WTC11 (cell line): ENCODE measurements at regions not wholly inside any gene's neighbourhood (a gene's known extent, or its start where the extent isn't known, plus 50 kb on each side); places are given as distances from the start of the nearest gene placed in this dataset.

ENCODE experiments used
- ATAC-seq: fragments of 200-7000 bp; cut with Tn5 transposase; 2 replicates; pipeline ENCODE4 v1.10.0; 2021; ENCODE audit warnings: mild to moderate bottlenecking, moderate library complexity
- CTCF ChIA-PET: fragments of 300-600 bp; sonication (Branson Sonifier 250); formaldehyde crosslinking; loops from one replicate; lab custom pipeline; 2021; ENCODE audit warnings: antibody characterized with exemption; lab: Charles Lee
- POLR2A ChIA-PET: fragments of 350-600 bp; sonication (Branson Sonifier 250); formaldehyde crosslinking; loops from one replicate; lab custom pipeline; 2021; ENCODE audit warnings: antibody characterized with exemption; lab: Charles Lee
- DNase-seq: peaks from one replicate; pipeline ENCODE4 v3.0.0; 2021; ENCODE audit warnings: low spot score
- H3K27ac Mint-ChIP-seq: 2 replicates; pipeline ENCODE4 v1.8.0; 2021; ENCODE audit warnings: mixed read lengths
- H3K27me3 Mint-ChIP-seq: 2 replicates; pipeline ENCODE4 v1.8.0; 2021; ENCODE audit warnings: low read depth, mild to moderate bottlenecking, moderate library complexity, mixed read lengths
- H3K36me3 Mint-ChIP-seq: 2 replicates; pipeline ENCODE4 v1.8.0; 2021; ENCODE audit warnings: mixed read lengths
- H3K4me1 Mint-ChIP-seq: 2 replicates; pipeline ENCODE4 v1.8.0; 2022; ENCODE audit warnings: mixed read lengths
- H3K4me3 Mint-ChIP-seq: 2 replicates; pipeline ENCODE4 v1.8.0; 2021; ENCODE audit warnings: mild to moderate bottlenecking, moderate library complexity, mixed read lengths
- H3K9me3 Mint-ChIP-seq: 2 replicates; pipeline ENCODE4 v1.8.0; 2021; ENCODE audit warnings: mixed read lengths
- ATF1 ChIP-seq: sonication (generic); formaldehyde crosslinking; IDR thresholded peaks from 2 replicates; pipeline ENCODE4 v1.8.1; 2023; ENCODE audit warnings: mild to moderate bottlenecking, moderate library complexity, missing genetic modification reagents
- CREB1 ChIP-seq: sonication (generic); formaldehyde crosslinking; IDR thresholded peaks from 2 replicates; pipeline ENCODE4 v1.8.0; 2023; ENCODE audit warnings: mild to moderate bottlenecking, missing genetic modification reagents
- CREM ChIP-seq: sonication (generic); formaldehyde crosslinking; IDR thresholded peaks from 2 replicates; pipeline ENCODE4 v1.8.1; 2022; ENCODE audit warnings: mild to moderate bottlenecking, missing genetic modification reagents, moderate library complexity
- E2F1 ChIP-seq: sonication (generic); formaldehyde crosslinking; IDR thresholded peaks from 2 replicates; pipeline ENCODE4 v1.8.0; 2022; ENCODE audit warnings: mild to moderate bottlenecking, missing genetic modification reagents
- ERG ChIP-seq: fragments of 250-450 bp; sonication (Bioruptor Pico); IDR thresholded peaks from 2 replicates; pipeline ENCODE4 v1.8.0; 2021; ENCODE audit warnings: mild to moderate bottlenecking
- GRHL2 ChIP-seq: fragments of 250-450 bp; sonication (Bioruptor Pico); IDR thresholded peaks from 2 replicates; pipeline ENCODE4 v1.8.0; 2022; ENCODE audit warnings: mild to moderate bottlenecking, moderate library complexity; ENCODE audit not compliant: insufficient replicate concordance, severe bottlenecking
- GTF2I ChIP-seq: fragments of 250-450 bp; sonication (Bioruptor Pico); conservative IDR thresholded peaks from 2 replicates; pipeline ENCODE4 v1.4.0; 2021; ENCODE audit warnings: mild to moderate bottlenecking
- HMGA2 ChIP-seq: fragments of 250-450 bp; sonication (Bioruptor Pico); IDR thresholded peaks from 2 replicates; pipeline ENCODE4 v1.4.0; 2021; ENCODE audit warnings: mild to moderate bottlenecking, moderate library complexity
- HMGXB4 ChIP-seq: sonication (generic); formaldehyde crosslinking; IDR thresholded peaks from 2 replicates; pipeline ENCODE4 v1.8.1; 2023; ENCODE audit warnings: mild to moderate bottlenecking, moderate library complexity, missing genetic modification reagents
- IRF2 ChIP-seq: sonication (generic); formaldehyde crosslinking; IDR thresholded peaks from 2 replicates; pipeline ENCODE4 v1.8.0; 2022; ENCODE audit warnings: low read depth, missing genetic modification reagents, borderline replicate concordance
- JUN ChIP-seq: sonication (generic); formaldehyde crosslinking; IDR thresholded peaks from 2 replicates; pipeline ENCODE4 v1.8.0; 2023; ENCODE audit warnings: mild to moderate bottlenecking, missing genetic modification reagents
- KAT7 ChIP-seq: sonication (generic); formaldehyde crosslinking; IDR thresholded peaks from 2 replicates; pipeline ENCODE4 v1.8.1; 2023; ENCODE audit warnings: missing genetic modification reagents, mild to moderate bottlenecking, borderline replicate concordance
- MAX ChIP-seq: sonication (generic); formaldehyde crosslinking; IDR thresholded peaks from 2 replicates; pipeline ENCODE4 v1.8.0; 2022; ENCODE audit warnings: mild to moderate bottlenecking, missing genetic modification reagents
- MXD4 ChIP-seq: fragments of 250-450 bp; sonication (Bioruptor Pico); IDR thresholded peaks from 2 replicates; pipeline ENCODE4 v1.8.0; 2021; ENCODE audit warnings: mild to moderate bottlenecking, moderate library complexity, borderline replicate concordance
- MYBL2 ChIP-seq: sonication (generic); formaldehyde crosslinking; IDR thresholded peaks from 2 replicates; pipeline ENCODE4 v1.8.1; 2023; ENCODE audit warnings: mild to moderate bottlenecking, moderate library complexity, missing genetic modification reagents
- NFYB ChIP-seq: sonication (generic); formaldehyde crosslinking; conservative IDR thresholded peaks from 2 replicates; pipeline ENCODE4 v1.8.0; 2022; ENCODE audit warnings: low read depth, missing genetic modification reagents
- NR3C1 ChIP-seq: sonication (generic); formaldehyde crosslinking; conservative IDR thresholded peaks from 2 replicates; pipeline ENCODE4 v1.8.1; 2023; ENCODE audit warnings: low read depth, mild to moderate bottlenecking, missing genetic modification reagents
- SOX15 ChIP-seq: fragments of 250-450 bp; sonication (Bioruptor Pico); IDR thresholded peaks from 2 replicates; pipeline ENCODE4 v1.9.0; 2021; ENCODE audit warnings: mild to moderate bottlenecking
- SP1 ChIP-seq: sonication (generic); formaldehyde crosslinking; conservative IDR thresholded peaks from 2 replicates; pipeline ENCODE4 v1.8.1; 2022; ENCODE audit warnings: missing genetic modification reagents
- TCF7 ChIP-seq: sonication (generic); formaldehyde crosslinking; IDR thresholded peaks from 2 replicates; pipeline ENCODE4 v1.8.0; 2022; ENCODE audit warnings: mild to moderate bottlenecking, low read depth, missing genetic modification reagents, moderate library complexity
- USF1 ChIP-seq: sonication (generic); formaldehyde crosslinking; IDR thresholded peaks from 2 replicates; pipeline ENCODE4 v1.8.0; 2022; ENCODE audit warnings: mild to moderate bottlenecking, missing genetic modification reagents
- ZNF317 ChIP-seq: sonication (generic); formaldehyde crosslinking; IDR thresholded peaks from 2 replicates; pipeline ENCODE4 v1.8.1; 2023; ENCODE audit warnings: low read depth, mild to moderate bottlenecking, moderate library complexity, missing genetic modification reagents, borderline replicate concordance
- ZNF423 ChIP-seq: fragments of 250-450 bp; sonication (Bioruptor Pico); IDR thresholded peaks from 2 replicates; pipeline ENCODE4 v2.1.2; 2022; ENCODE audit warnings: mild to moderate bottlenecking, moderate library complexity
- ZNF512 ChIP-seq: sonication (generic); formaldehyde crosslinking; IDR thresholded peaks from 2 replicates; pipeline ENCODE4 v1.8.1; 2022; ENCODE audit warnings: missing genetic modification reagents, borderline replicate concordance
- ZSCAN18 ChIP-seq: fragments of 250-450 bp; sonication (Bioruptor Pico); IDR thresholded peaks from 2 replicates; pipeline ENCODE4 v2.1.2; 2022; ENCODE audit warnings: mild to moderate bottlenecking, moderate library complexity

GRCh38 chr1:4218619-4219018 is 318.5 kb upstream of the C1orf174 start:
- ChIA-PET CTCF (no interaction called here), POLR2A (no interaction called here)
- Mint-ChIP-seq H3K4me3 (no peak overlapping the region), H3K27me3 (peaks cover 9% of the 10 kb centered on the region), H3K36me3 (peaks cover 76% of the 10 kb centered on the region), H3K27ac (no peak overlapping the region), H3K4me1 (no peaks in the 10 kb centered on the region), H3K9me3 (peaks cover 72% of the 10 kb centered on the region)
- ATAC-seq (no peak), DNase-seq (no peak)
- TF ChIP-seq TCF7 (CRISPR knock-in tag) (no peak), ZNF423 (CRISPR knock-in tag) (no peak), USF1 (CRISPR knock-in tag) (no peak), CREB1 (CRISPR knock-in tag) (no peak), SP1 (CRISPR knock-in tag) (no peak), E2F1 (CRISPR knock-in tag) (no peak), HMGXB4 (CRISPR knock-in tag) (no peak), SOX15 (no peak)

GRCh38 chr1:4219111-4219510 is 319.0 kb upstream of the C1orf174 start:
- TF ChIP-seq ATF1 (CRISPR knock-in tag) (no peak), ZSCAN18 (CRISPR knock-in tag) (no peak), HMGA2 (CRISPR knock-in tag) (no peak), CREM (CRISPR knock-in tag) (no peak), GRHL2 (CRISPR knock-in tag) (no peak), MXD4 (CRISPR knock-in tag) (no peak), JUN (CRISPR knock-in tag) (no peak), MYBL2 (no peak), IRF2 (no peak), NR3C1 (CRISPR knock-in tag) (no peak), USF1 (CRISPR knock-in tag) (no peak), ZNF512 (CRISPR knock-in tag) (no peak), ZNF317 (CRISPR knock-in tag) (no peak), KAT7 (CRISPR knock-in tag) (no peak), MAX (no peak), NFYB (CRISPR knock-in tag) (no peak), ERG (CRISPR knock-in tag) (no peak), GTF2I (CRISPR knock-in tag) (no peak)
- POLR2A ChIA-PET: no interaction called here
- no peaks in the 10 kb centered on the region for H3K4me1 Mint-ChIP-seq
- peaks cover 71% of the 10 kb centered on the region for H3K9me3 Mint-ChIP-seq
- H3K36me3 Mint-ChIP-seq: peaks cover 74% of the 10 kb centered on the region
- CTCF ChIA-PET: no interaction called here
- H3K4me3 Mint-ChIP-seq: no peak overlapping the region
- no peak for ATAC-seq
- no peak overlapping the region for H3K27ac Mint-ChIP-seq
- DNase-seq: no peak
- H3K27me3 Mint-ChIP-seq: peaks cover 9% of the 10 kb centered on the region
